Natural killer cell (primary cell): ENCODE measurements at regions not wholly inside any gene's neighbourhood (a gene's known extent, or its start where the extent isn't known, plus 50 kb on each side); places are given as distances from the start of the nearest gene placed in this dataset.

Experiments used
- ATAC-seq, 3 donors: fragments of 150-1000 bp in 2 of 3; fragments of 200-7000 bp in 1 of 3; cut with Tn5 transposase; 1 replicate in 1 of 3; 2 replicates in 2 of 3; pipeline ENCODE4 v1.10.0; 2021; ENCODE audit warnings: mild to moderate bottlenecking in 2 of 3, moderate library complexity in 2 of 3
- DNase-seq, 2 donors: peaks; one replicate each; pipeline versions ENCODE4 v3.0.0 to v3.0.0-alpha.2; 2013 to 2021; ENCODE audit warnings: mixed read lengths in 1 of 2
- H3K27ac ChIP-seq: one replicate; pipeline ENCODE4 v1.5.1; 2013; ENCODE audit warnings: mild to moderate bottlenecking, low read length
- H3K27me3 ChIP-seq: one replicate; pipeline ENCODE4 v1.6.1; 2013; ENCODE audit warnings: low read length; ENCODE audit not compliant: control insufficient read depth, insufficient read depth
- H3K36me3 ChIP-seq: one replicate; pipeline ENCODE4 v1.6.1; 2013; ENCODE audit warnings: low read length; ENCODE audit not compliant: control insufficient read depth, insufficient read depth
- H3K4me1 ChIP-seq: one replicate; pipeline ENCODE4 v1.6.1; 2013; ENCODE audit warnings: low read length; ENCODE audit not compliant: control insufficient read depth, insufficient read depth
- H3K4me3 ChIP-seq: one replicate; pipeline ENCODE4 v1.5.1; 2013; ENCODE audit warnings: low read length
- H3K9me3 ChIP-seq: one replicate; pipeline ENCODE4 v1.6.1; 2013; ENCODE audit warnings: low read length; ENCODE audit not compliant: control insufficient read depth, insufficient read depth
- H3K27ac Mint-ChIP-seq, 2 donors: one replicate each; pipeline ENCODE4 v1.8.0; 2022; ENCODE audit warnings: mild to moderate bottlenecking in 2 of 2, mixed read lengths in 2 of 2, moderate library complexity in 1 of 2
- H3K27me3 Mint-ChIP-seq, 2 donors: one replicate each; pipeline ENCODE4 v1.8.0; 2022; ENCODE audit warnings: low read depth in 2 of 2, mixed read lengths in 2 of 2
- H3K36me3 Mint-ChIP-seq: one replicate; pipeline ENCODE4 v1.8.0; 2022; ENCODE audit warnings: mixed read lengths
- H3K4me1 Mint-ChIP-seq, 2 donors: one replicate each; pipeline ENCODE4 v1.8.0; 2022; ENCODE audit warnings: mixed read lengths in 2 of 2
- H3K4me3 Mint-ChIP-seq: one replicate; pipeline ENCODE4 v1.8.0; 2022; ENCODE audit warnings: mild to moderate bottlenecking, moderate library complexity, mixed read lengths
- H3K9me3 Mint-ChIP-seq, 2 donors: one replicate each; pipeline ENCODE4 v1.8.0; 2022; ENCODE audit warnings: mixed read lengths in 2 of 2
- CTCF ChIP-seq: fragments of 200-600 bp; IDR thresholded peaks from one replicate; pipeline ENCODE4 v1.8.0; 2022; ENCODE audit warnings: antibody characterized with exemption
- WGBS: methylation state at CpG from one replicate; pipeline ENCODE4 v1.1.7; 2013; ENCODE audit warnings: missing lambda C conversion rate; ENCODE audit not compliant: insufficient coverage; 5-methylcytosine and 5-hydroxymethylcytosine counted together
- intact Hi-C: fragments of 100-400 bp; cut with micrococcal nuclease; formaldehyde crosslinking; loops from one replicate; pipeline ENCODE4 v1.14.2; 2022

- DNase-seq (no peak), ATAC-seq (no peak)
- Mint-ChIP-seq H3K9me3 (no peaks in the 10 kb centered on the region), H3K27me3 (peaks cover 15 to 30% of the 10 kb centered on the region in 2 donors), H3K36me3 (no peaks in the 10 kb centered on the region), H3K4me1 (no peaks in the 10 kb centered on the region), H3K4me3 (no peak overlapping the region), H3K27ac (no peak overlapping the region)
- Histone ChIP-seq H3K4me1 (no peaks in the 10 kb centered on the region), H3K27me3 (no peaks in the 10 kb centered on the region), H3K36me3 (no peaks in the 10 kb centered on the region), H3K27ac (no peak overlapping the region), H3K9me3 (no peaks in the 10 kb centered on the region), H3K4me3 (no peak overlapping the region)
- intact Hi-C loops, result no loop called here
- 74% methylated on average over 11 of the region's 12 CpGs for WGBS
- no peak for TF ChIP-seq CTCF
Observed at GRCh38 chr5:1698589-1699316, 100.9 kb downstream of the MRPL36 start.

GRCh38 chr5:1692381-1692780 is 107.3 kb downstream of the MRPL36 start:
- Mint-ChIP-seq H3K4me3 (no peak overlapping the region), H3K4me1 (no peaks in the 10 kb centered on the region), H3K9me3 (no peaks in the 10 kb centered on the region), H3K36me3 (no peaks in the 10 kb centered on the region), H3K27ac (no peak overlapping the region), H3K27me3 (peaks cover 6 to 14% of the 10 kb centered on the region in 2 donors)
- DNase-seq, result no peak
- ATAC-seq, result no peak
- H3K27me3 ChIP-seq, result peaks cover 3% of the 10 kb centered on the region
- no peaks in the 10 kb centered on the region for H3K9me3 ChIP-seq
- TF ChIP-seq CTCF, result no peak
- H3K4me1 ChIP-seq, result no peaks in the 10 kb centered on the region
- WGBS, result 50% methylated on average over 2 of the region's 2 CpGs
- no peak overlapping the region for H3K4me3 ChIP-seq
- no peaks in the 10 kb centered on the region for H3K36me3 ChIP-seq
- H3K27ac ChIP-seq, result no peak overlapping the region
- intact Hi-C loops, result no loop called here

DNA sequence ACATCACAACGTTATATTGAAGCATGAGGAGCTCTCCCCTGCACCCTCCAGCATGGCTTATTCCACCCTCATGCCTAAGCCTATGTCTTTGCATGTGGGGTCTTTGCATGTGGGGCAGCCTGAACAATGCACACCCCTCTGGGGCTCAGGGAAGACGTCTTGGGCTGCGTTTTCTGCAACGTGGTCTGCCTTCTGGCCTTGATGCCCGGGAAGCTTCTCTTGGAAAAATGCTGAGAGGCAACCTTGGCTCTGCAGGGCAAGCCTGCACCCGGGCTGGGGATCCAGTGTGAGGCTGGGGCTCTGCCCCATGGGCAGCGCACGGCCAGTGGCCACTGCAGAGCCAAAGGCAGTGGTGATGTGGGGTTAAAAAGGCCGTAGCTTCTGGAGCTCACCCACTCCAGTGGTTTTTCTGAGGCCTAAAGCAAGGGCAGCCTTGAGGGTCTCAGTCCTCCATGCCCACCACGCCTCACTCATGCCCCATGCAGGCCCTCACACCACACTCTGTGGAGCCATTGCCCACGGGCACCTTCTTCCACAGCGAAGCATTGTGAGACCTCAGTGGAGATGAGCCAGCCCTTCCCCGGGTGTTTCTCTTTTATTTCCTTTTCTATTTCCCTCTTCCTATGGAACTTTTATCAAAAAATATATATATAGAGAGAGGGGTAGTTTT is 112.2 kb downstream of the MRPL36 start:
- H3K36me3 Mint-ChIP-seq, result no peaks in the 10 kb centered on the region
- no peak overlapping the region for H3K27ac ChIP-seq
- H3K4me3 Mint-ChIP-seq, result no peak overlapping the region
- peak in 1 of 3 donors; percentile 18 for ATAC-seq
- H3K9me3 Mint-ChIP-seq, result no peaks in the 10 kb centered on the region
- H3K4me3 ChIP-seq, result no peak overlapping the region
- no peaks in the 10 kb centered on the region for H3K4me1 ChIP-seq
- H3K27me3 Mint-ChIP-seq, result peaks cover 5 to 8% of the 10 kb centered on the region in 2 donors
- no peaks in the 10 kb centered on the region for H3K36me3 ChIP-seq
- no peak overlapping the region for H3K27ac Mint-ChIP-seq
- intact Hi-C loops, result no loop called here
- no peak for DNase-seq
- TF ChIP-seq CTCF, result no peak
- no peaks in the 10 kb centered on the region for H3K27me3 ChIP-seq
- no peaks in the 10 kb centered on the region for H3K4me1 Mint-ChIP-seq
- H3K9me3 ChIP-seq, result no peaks in the 10 kb centered on the region
- WGBS, result 82% methylated on average over 12 of the region's 13 CpGs
